PC-9 (cell line): ENCODE measurements at regions not wholly inside any gene's neighbourhood (a gene's known extent, or its start where the extent isn't known, plus 50 kb on each side); places are given as distances from the start of the nearest gene placed in this dataset.

Experiments
- BruUV-seq: library from RNA; stranded (reverse); fragments of 400-500 nt; replicated peaks from 2 replicates; lab custom pipeline; 2021; lab: Mats Ljungman, UMichigan
- CTCF ChIA-PET: fragments of 300-600 bp; sonication (Branson Sonifier 250); formaldehyde crosslinking; loops from one replicate; lab custom pipeline; 2022; ENCODE audit warnings: antibody characterized with exemption; lab: Charles Lee
- POLR2A ChIA-PET: fragments of 300-600 bp; sonication (Branson Sonifier 250); formaldehyde crosslinking; loops from one replicate; lab custom pipeline; 2022; ENCODE audit warnings: antibody characterized with exemption; ENCODE audit not compliant: unreplicated experiment; lab: Charles Lee
- DNase-seq, 2 experiments: peaks; one replicate each; pipeline versions ENCODE4 v3.0.0 to v3.0.0-alpha.2; 2015 to 2022; ENCODE audit warnings: mixed read lengths in 1 of 2
- H2AFZ ChIP-seq: fragments of 200-600 bp; sonication (generic); 2 replicates; pipeline ENCODE4 v1.8.1; 2017; ENCODE audit warnings: antibody characterized with exemption
- H3F3A ChIP-seq: fragments of 200-600 bp; sonication (generic); 2 replicates; pipeline ENCODE4 v1.8.1; 2017; ENCODE audit warnings: antibody characterized with exemption, mild to moderate bottlenecking, low read depth; ENCODE audit not compliant: insufficient read depth
- H3K27ac ChIP-seq: fragments of 200-600 bp; sonication (generic); 2 replicates; pipeline ENCODE4 v1.6.1; 2016; ENCODE audit warnings: mixed run types
- H3K27me3 ChIP-seq: fragments of 200-600 bp; sonication (generic); 2 replicates; pipeline ENCODE4 v1.6.1; 2016; ENCODE audit warnings: low read depth, mixed run types; ENCODE audit not compliant: insufficient read depth
- H3K36me3 ChIP-seq: fragments of 200-600 bp; sonication (generic); 2 replicates; pipeline ENCODE4 v1.6.1; 2016; ENCODE audit warnings: low read depth, mixed run types
- H3K4me1 ChIP-seq: fragments of 200-600 bp; sonication (generic); replicated peaks from 2 replicates; pipeline ENCODE4 v1.6.1; 2016; ENCODE audit warnings: mixed run types; ENCODE audit not compliant: insufficient read depth
- H3K4me2 ChIP-seq: fragments of 200-600 bp; sonication (generic); 2 replicates; pipeline ENCODE4 v1.6.1; 2017; ENCODE audit warnings: mixed run types
- H3K4me3 ChIP-seq: fragments of 200-600 bp; sonication (generic); 2 replicates; pipeline ENCODE4 v1.6.1; 2016; ENCODE audit warnings: mixed run types
- H3K79me2 ChIP-seq: fragments of 200-600 bp; sonication (generic); 2 replicates; pipeline ENCODE4 v1.6.1; 2017; ENCODE audit warnings: low read depth, mixed run types
- H3K9me2 ChIP-seq: fragments of 200-600 bp; sonication (generic); 2 replicates; pipeline ENCODE4 v1.8.1; 2017; ENCODE audit warnings: mild to moderate bottlenecking; ENCODE audit not compliant: insufficient read depth
- H3K9me3 ChIP-seq: fragments of 200-600 bp; sonication (generic); 2 replicates; pipeline ENCODE4 v1.8.1; 2016; ENCODE audit warnings: low read depth; ENCODE audit not compliant: insufficient read depth
- H4K20me1 ChIP-seq: fragments of 200-600 bp; sonication (generic); 2 replicates; pipeline ENCODE4 v1.8.1; 2017; ENCODE audit not compliant: insufficient read depth
- EZH2 ChIP-seq: fragments of 200-600 bp; sonication (generic); IDR thresholded peaks from 2 replicates; pipeline ENCODE4 v1.8.0; 2017; ENCODE audit warnings: antibody characterized with exemption, low read depth
- intact Hi-C: fragments of 100-400 bp; cut with micrococcal nuclease; formaldehyde crosslinking; loops from one replicate; pipeline ENCODE4 v1.10.0; 2022; ENCODE audit not compliant: unreplicated experiment
- TF ChIP-seq, protein P1 (sequence below): fragments of 200-600 bp; sonication (generic); conservative IDR thresholded peaks from 2 replicates; pipeline ENCODE4 v1.6.1; 2017; ENCODE audit warnings: mixed run types, antibody characterized with exemption, mild to moderate bottlenecking, moderate library complexity

DNA sequence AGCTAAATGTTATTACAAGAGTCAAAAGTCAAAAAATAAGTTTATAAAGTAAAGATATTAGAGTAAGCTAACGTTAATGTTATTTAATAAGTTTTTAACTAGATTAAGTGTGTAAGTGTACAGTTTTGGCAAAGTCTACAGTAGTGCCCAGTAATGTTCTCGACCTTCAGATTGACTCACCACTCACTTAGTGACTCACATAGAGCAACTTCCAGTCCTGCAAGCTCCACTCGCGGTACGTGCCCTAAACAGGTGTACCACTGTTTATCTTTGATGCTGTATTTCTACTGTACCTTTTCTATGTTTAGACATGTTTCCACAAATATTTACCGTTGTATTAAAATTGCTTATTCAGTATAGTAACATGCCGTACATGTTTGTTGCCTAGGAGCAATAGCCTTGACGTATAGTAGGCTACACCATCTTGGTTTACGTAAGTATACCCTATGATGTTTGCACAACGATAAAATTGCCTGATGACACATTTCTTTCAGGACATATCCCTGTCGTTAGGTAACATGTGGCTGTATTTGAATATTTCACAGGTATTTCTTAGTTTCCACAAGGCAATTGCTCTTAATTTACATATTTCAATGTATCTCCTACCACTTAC, 1641.9 kb upstream of the PIK3C3 start:
- Histone ChIP-seq H3K27me3 (no peaks in the 10 kb centered on the region), H2AFZ (no peak overlapping the region), H3K4me1 (no peaks in the 10 kb centered on the region), H3K4me3 (no peak overlapping the region), H3K27ac (no peak overlapping the region), H3K36me3 (no peaks in the 10 kb centered on the region), H3F3A (no peaks in the 10 kb centered on the region), H3K79me2 (no peaks in the 10 kb centered on the region), H3K4me2 (no peak overlapping the region), H3K9me2 (no peaks in the 10 kb centered on the region), H4K20me1 (no peaks in the 10 kb centered on the region), H3K9me3 (no peaks in the 10 kb centered on the region)
- no peak for DNase-seq
- POLR2A ChIA-PET, result no interaction called here
- BruUV-seq, result no TSS peak
- no peak for TF ChIP-seq EZH2
- TF ChIP-seq, protein P1, sequence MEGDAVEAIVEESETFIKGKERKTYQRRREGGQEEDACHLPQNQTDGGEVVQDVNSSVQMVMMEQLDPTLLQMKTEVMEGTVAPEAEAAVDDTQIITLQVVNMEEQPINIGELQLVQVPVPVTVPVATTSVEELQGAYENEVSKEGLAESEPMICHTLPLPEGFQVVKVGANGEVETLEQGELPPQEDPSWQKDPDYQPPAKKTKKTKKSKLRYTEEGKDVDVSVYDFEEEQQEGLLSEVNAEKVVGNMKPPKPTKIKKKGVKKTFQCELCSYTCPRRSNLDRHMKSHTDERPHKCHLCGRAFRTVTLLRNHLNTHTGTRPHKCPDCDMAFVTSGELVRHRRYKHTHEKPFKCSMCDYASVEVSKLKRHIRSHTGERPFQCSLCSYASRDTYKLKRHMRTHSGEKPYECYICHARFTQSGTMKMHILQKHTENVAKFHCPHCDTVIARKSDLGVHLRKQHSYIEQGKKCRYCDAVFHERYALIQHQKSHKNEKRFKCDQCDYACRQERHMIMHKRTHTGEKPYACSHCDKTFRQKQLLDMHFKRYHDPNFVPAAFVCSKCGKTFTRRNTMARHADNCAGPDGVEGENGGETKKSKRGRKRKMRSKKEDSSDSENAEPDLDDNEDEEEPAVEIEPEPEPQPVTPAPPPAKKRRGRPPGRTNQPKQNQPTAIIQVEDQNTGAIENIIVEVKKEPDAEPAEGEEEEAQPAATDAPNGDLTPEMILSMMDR, result no peak
- CTCF ChIA-PET, result no interaction called here
- intact Hi-C loops, result no loop called here

DNA sequence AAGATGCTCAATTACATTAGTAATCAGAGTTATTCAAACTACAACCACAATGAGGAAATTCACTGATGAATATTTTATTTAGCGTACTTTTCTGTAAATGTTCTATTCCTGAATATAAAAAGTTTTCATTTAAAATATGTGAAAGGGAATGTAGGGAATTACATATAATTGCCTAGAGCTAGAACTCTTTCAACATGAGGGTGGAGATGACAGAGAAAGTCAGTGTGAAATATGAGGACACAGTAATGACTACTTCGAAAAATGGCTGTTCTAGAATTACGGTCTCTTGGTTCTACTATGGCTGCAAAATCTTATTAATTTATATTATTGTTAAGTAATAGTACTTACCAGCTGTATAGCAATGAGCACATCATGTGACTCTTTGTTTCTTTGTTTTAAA, 1647.4 kb upstream of the PIK3C3 start:
- POLR2A ChIA-PET, result no interaction called here
- Histone ChIP-seq H3F3A (no peaks in the 10 kb centered on the region), H4K20me1 (no peaks in the 10 kb centered on the region), H3K27me3 (no peaks in the 10 kb centered on the region), H3K79me2 (no peaks in the 10 kb centered on the region), H3K9me3 (no peaks in the 10 kb centered on the region), H3K4me1 (no peaks in the 10 kb centered on the region), H3K9me2 (no peaks in the 10 kb centered on the region), H3K27ac (no peak overlapping the region), H3K36me3 (no peaks in the 10 kb centered on the region), H2AFZ (no peak overlapping the region), H3K4me3 (no peak overlapping the region), H3K4me2 (no peak overlapping the region)
- intact Hi-C loops, result no loop called here
- no peak for DNase-seq
- TF ChIP-seq EZH2, result no peak
- TF ChIP-seq, protein P1, result no peak
- no TSS peak for BruUV-seq
- CTCF ChIA-PET, result no interaction called here

DNA sequence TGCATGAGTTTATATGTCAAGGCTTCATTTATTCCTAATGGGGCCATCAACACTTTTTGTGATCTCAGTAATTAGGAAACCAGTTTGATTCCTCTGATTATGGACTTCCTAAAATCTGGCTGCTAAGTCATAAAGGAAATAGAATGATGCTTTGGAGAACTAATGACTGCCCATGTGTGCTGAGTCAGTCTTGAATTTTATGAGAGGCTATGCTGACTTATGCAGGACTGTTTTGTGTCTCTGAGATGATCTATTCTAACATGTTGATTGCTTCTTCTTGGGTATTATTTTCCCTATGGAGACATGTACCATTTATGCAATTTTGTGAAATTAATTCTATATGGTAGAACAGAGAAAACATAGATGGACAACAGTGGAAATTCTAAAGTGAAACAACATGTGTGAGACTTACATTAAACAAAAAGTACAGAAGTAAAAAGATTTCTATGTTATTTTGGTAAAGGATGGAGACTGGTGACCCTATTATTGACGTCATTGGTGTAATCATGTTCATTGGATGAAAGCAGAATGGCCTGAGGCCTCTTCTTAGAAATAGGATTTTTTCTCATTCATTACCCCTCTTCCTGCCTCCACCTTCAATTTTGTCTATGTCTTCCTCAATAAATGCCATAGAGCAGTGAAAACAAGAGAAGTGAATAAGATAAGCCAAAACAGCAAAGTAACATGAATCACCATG, 1658.2 kb upstream of the PIK3C3 start:
- Histone ChIP-seq H3K4me3 (no peak overlapping the region), H4K20me1 (no peaks in the 10 kb centered on the region), H3K4me2 (no peak overlapping the region), H3F3A (no peaks in the 10 kb centered on the region), H3K9me3 (no peaks in the 10 kb centered on the region), H3K4me1 (no peaks in the 10 kb centered on the region), H3K27me3 (no peaks in the 10 kb centered on the region), H3K9me2 (no peaks in the 10 kb centered on the region), H2AFZ (no peak overlapping the region), H3K36me3 (no peaks in the 10 kb centered on the region), H3K27ac (no peak overlapping the region), H3K79me2 (no peaks in the 10 kb centered on the region)
- CTCF ChIA-PET, result no interaction called here
- intact Hi-C loops, result no loop called here
- TF ChIP-seq, protein P1, result no peak
- no peak for TF ChIP-seq EZH2
- no TSS peak for BruUV-seq
- no peak for DNase-seq
- POLR2A ChIA-PET, result no interaction called here
